Spleen (tissue), 7 donors: ENCODE measurements at regions not wholly inside any gene's neighbourhood (a gene's known extent, or its start where the extent isn't known, plus 50 kb on each side); places are given as distances from the start of the nearest gene placed in this dataset.

Experiments used
- POLR2AphosphoS5 ChIP-seq, 3 donors: sonication (generic); formaldehyde crosslinking; IDR thresholded peaks; one replicate each; pipeline ENCODE4 v1.5.1; 2017; ENCODE audit warnings: antibody characterized with exemption in 3 of 3
- TF ChIP-seq, protein P1 (sequence below), 11 experiments: fragments of 200-600 bp in 7 of 11; fragments of 450-650 bp in 4 of 11; sonication (generic) in 4 of 11; IDR thresholded peaks in 8 of 11; conservative IDR thresholded peaks in 3 of 11; 1 replicate in 7 of 11; 2 replicates in 4 of 11; pipeline versions ENCODE4 v1.4.0 to v1.8.0; 2016 to 2021; ENCODE audit warnings: antibody characterized with exemption in 11 of 11, inconsistent platforms in 4 of 11, mild to moderate bottlenecking in 1 of 11
- donor health status: DM: no; HTN: no; CAD: no; lungs with moderate emphysema.
- donor health status: DM: no; HTN: no; CAD: no.
- donor health status: DM: no; HTN: no; CAD: no.

DNA sequence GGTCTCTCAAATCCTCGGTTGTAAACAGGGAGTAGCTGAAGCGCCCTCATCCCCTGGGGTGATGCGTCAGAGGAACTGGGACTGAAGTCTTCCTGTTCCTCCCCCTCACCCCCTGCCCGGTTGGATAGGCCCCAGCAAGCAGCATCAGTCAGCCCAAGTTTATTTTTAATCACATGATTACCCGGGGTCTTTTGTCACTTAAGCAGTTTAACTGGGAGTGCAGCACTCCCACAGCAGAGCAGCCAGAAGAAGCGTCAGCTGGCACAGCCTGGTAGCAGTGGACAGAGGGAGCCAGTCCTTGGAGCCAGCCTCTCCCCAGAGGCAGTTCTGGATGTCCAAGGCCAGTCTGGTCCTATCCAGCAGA lies 342.1 kb downstream of the CTTN start:
- TF ChIP-seq, protein P1, sequence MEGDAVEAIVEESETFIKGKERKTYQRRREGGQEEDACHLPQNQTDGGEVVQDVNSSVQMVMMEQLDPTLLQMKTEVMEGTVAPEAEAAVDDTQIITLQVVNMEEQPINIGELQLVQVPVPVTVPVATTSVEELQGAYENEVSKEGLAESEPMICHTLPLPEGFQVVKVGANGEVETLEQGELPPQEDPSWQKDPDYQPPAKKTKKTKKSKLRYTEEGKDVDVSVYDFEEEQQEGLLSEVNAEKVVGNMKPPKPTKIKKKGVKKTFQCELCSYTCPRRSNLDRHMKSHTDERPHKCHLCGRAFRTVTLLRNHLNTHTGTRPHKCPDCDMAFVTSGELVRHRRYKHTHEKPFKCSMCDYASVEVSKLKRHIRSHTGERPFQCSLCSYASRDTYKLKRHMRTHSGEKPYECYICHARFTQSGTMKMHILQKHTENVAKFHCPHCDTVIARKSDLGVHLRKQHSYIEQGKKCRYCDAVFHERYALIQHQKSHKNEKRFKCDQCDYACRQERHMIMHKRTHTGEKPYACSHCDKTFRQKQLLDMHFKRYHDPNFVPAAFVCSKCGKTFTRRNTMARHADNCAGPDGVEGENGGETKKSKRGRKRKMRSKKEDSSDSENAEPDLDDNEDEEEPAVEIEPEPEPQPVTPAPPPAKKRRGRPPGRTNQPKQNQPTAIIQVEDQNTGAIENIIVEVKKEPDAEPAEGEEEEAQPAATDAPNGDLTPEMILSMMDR (IDR thresholded peaks at IDR 0.05 in 8 of 11, conservative IDR thresholded peaks at IDR 0.05 in 3 of 11), result no peak
- no peak for TF ChIP-seq POLR2AphosphoS5 (IDR thresholded peaks at IDR 0.05)
